ENCODE measurements at regions not wholly inside any gene's neighbourhood (a gene's known extent, or its start where the extent isn't known, plus 50 kb on each side); places are given as distances from the start of the nearest gene placed in this dataset.
A peak's percentile ranks its signal among the peaks of the same experiment; 100 is the strongest.

- Mint-ChIP-seq H3K4me3 (no peak overlapping the region), H3K27ac (no peak overlapping the region), H3K36me3 (ENCODE audit: low read depth) (no peaks in the 10 kb centered on the region), H3K27me3 (ENCODE audit: low read depth, poor library complexity) (no peaks in the 10 kb centered on the region), H3K9me3 (no peaks in the 10 kb centered on the region), H3K4me1 (peaks cover 7% of the 10 kb centered on the region)
- no peak for DNase-seq
- TF ChIP-seq CTCF (IDR thresholded peaks at IDR 0.05) = no peak
Observed at GRCh38 chr15:35857567-35858226, 311.7 kb upstream of the DPH6 start.

GRCh38 chr15:35858707-35859106, 312.7 kb upstream of the DPH6 start:
- TF ChIP-seq CTCF (IDR thresholded peaks at IDR 0.05) = no peak
- H3K36me3 Mint-ChIP-seq (ENCODE audit: low read depth) = no peaks in the 10 kb centered on the region
- peaks cover 7% of the 10 kb centered on the region for H3K4me1 Mint-ChIP-seq
- no peak for DNase-seq
- H3K9me3 Mint-ChIP-seq = no peaks in the 10 kb centered on the region
- no peak overlapping the region for H3K4me3 Mint-ChIP-seq
- no peaks in the 10 kb centered on the region for H3K27me3 Mint-ChIP-seq (ENCODE audit: low read depth, poor library complexity)
- no peak overlapping the region for H3K27ac Mint-ChIP-seq

GRCh38 chr15:35863655-35864054, 317.7 kb upstream of the DPH6 start:
- DNase-seq = no peak
- Mint-ChIP-seq H3K4me1 (peaks cover 3% of the 10 kb centered on the region), H3K27ac (no peak overlapping the region), H3K4me3 (no peak overlapping the region), H3K27me3 (ENCODE audit: low read depth, poor library complexity) (no peaks in the 10 kb centered on the region), H3K9me3 (no peaks in the 10 kb centered on the region), H3K36me3 (ENCODE audit: low read depth) (no peaks in the 10 kb centered on the region)
- TF ChIP-seq CTCF (IDR thresholded peaks at IDR 0.05) = no peak

GRCh38 chr15:35867356-35867755, 321.4 kb upstream of the DPH6 start:
- no peak for DNase-seq

GRCh38 chr15:35871282-35871681, 325.3 kb upstream of the DPH6 start:
- no peak for TF ChIP-seq CTCF (IDR thresholded peaks at IDR 0.05)
- H3K27me3 Mint-ChIP-seq (ENCODE audit: low read depth, poor library complexity) = no peaks in the 10 kb centered on the region
- no peak for DNase-seq
- no peaks in the 10 kb centered on the region for H3K36me3 Mint-ChIP-seq (ENCODE audit: low read depth)
- peaks cover 7% of the 10 kb centered on the region for H3K4me1 Mint-ChIP-seq
- no peak overlapping the region for H3K27ac Mint-ChIP-seq
- no peaks in the 10 kb centered on the region for H3K9me3 Mint-ChIP-seq
- H3K4me3 Mint-ChIP-seq = no peak overlapping the region

More at GRCh38 chr15:35867356-35867755, 321.4 kb upstream of the DPH6 start:
- H3K27ac Mint-ChIP-seq = no peak overlapping the region
- no peak overlapping the region for H3K4me3 Mint-ChIP-seq
- no peaks in the 10 kb centered on the region for H3K4me1 Mint-ChIP-seq
- no peak for TF ChIP-seq CTCF (IDR thresholded peaks at IDR 0.05)
- no peaks in the 10 kb centered on the region for H3K9me3 Mint-ChIP-seq
- no peaks in the 10 kb centered on the region for H3K27me3 Mint-ChIP-seq (ENCODE audit: low read depth, poor library complexity)
- H3K36me3 Mint-ChIP-seq (ENCODE audit: low read depth) = no peaks in the 10 kb centered on the region

- no peak for TF ChIP-seq CTCF (IDR thresholded peaks at IDR 0.05)
- Mint-ChIP-seq H3K9me3 (no peaks in the 10 kb centered on the region), H3K4me1 (peaks cover 7% of the 10 kb centered on the region), H3K27me3 (ENCODE audit: low read depth, poor library complexity) (no peaks in the 10 kb centered on the region), H3K36me3 (ENCODE audit: low read depth) (no peaks in the 10 kb centered on the region), H3K27ac (peak overlapping the region; percentile 33), H3K4me3 (no peak overlapping the region)
- DNase-seq = no peak
Observed at GRCh38 chr15:35871812-35872211, 325.8 kb upstream of the DPH6 start.
